Ishikawa (cell line): ENCODE measurements at regions not wholly inside any gene's neighbourhood (a gene's known extent, or its start where the extent isn't known, plus 50 kb on each side); places are given as distances from the start of the nearest gene placed in this dataset.

ENCODE experiments used
- CEBPB ChIP-seq: IDR thresholded peaks from 2 replicates; pipeline ENCODE4 v1.6.1; 2012
- CREB1 ChIP-seq: IDR thresholded peaks from 2 replicates; pipeline ENCODE4 v1.6.1; 2012; ENCODE audit warnings: low read depth
- EGR1 ChIP-seq: IDR thresholded peaks from 2 replicates; pipeline ENCODE4 v1.6.1; 2012
- EP300 ChIP-seq: IDR thresholded peaks from 2 replicates; pipeline ENCODE4 v1.6.1; 2012; ENCODE audit warnings: borderline replicate concordance
- FOXM1 ChIP-seq: IDR thresholded peaks from 2 replicates; pipeline ENCODE4 v1.6.1; 2012; ENCODE audit warnings: low read depth, borderline replicate concordance
- MAX ChIP-seq: IDR thresholded peaks from 2 replicates; pipeline ENCODE4 v1.6.1; 2012
- NFIC ChIP-seq: IDR thresholded peaks from 2 replicates; pipeline ENCODE4 v1.6.1; 2012
- RAD21 ChIP-seq: IDR thresholded peaks from 2 replicates; pipeline ENCODE4 v1.6.1; 2012; ENCODE audit warnings: low read depth
- REST ChIP-seq: IDR thresholded peaks from 2 replicates; pipeline ENCODE4 v1.6.1; 2012; ENCODE audit warnings: low read depth, mild to moderate bottlenecking
- TAF1 ChIP-seq: IDR thresholded peaks from 2 replicates; pipeline ENCODE4 v1.6.1; 2012; ENCODE audit warnings: low read depth, mild to moderate bottlenecking
- TCF12 ChIP-seq: IDR thresholded peaks from 2 replicates; pipeline ENCODE4 v1.6.1; 2012; ENCODE audit warnings: low read depth
- TEAD4 ChIP-seq: IDR thresholded peaks from 2 replicates; pipeline ENCODE4 v1.6.1; 2012
- USF1 ChIP-seq: IDR thresholded peaks from 2 replicates; pipeline ENCODE4 v1.6.1; 2012
- YY1 ChIP-seq: IDR thresholded peaks from 2 replicates; pipeline ENCODE4 v1.6.1; 2012; ENCODE audit warnings: low read depth
- ZBTB7A ChIP-seq: IDR thresholded peaks from 2 replicates; pipeline ENCODE4 v1.6.1; 2012; ENCODE audit warnings: low read depth

- TF ChIP-seq RAD21 (no peak), EP300 (no peak), NFIC (no peak), FOXM1 (no peak), CEBPB (no peak), USF1 (no peak), EGR1 (no peak), TCF12 (no peak), CREB1 (no peak), TEAD4 (no peak), TAF1 (no peak), MAX (no peak), REST (no peak), YY1 (no peak), ZBTB7A (no peak)
Measured at GRCh38 chr14:25955772-25956171, 642.1 kb downstream of the NOVA1 start.

- TF ChIP-seq CEBPB = no peak
- TF ChIP-seq TAF1 = no peak
- TF ChIP-seq FOXM1 = no peak
- no peak for TF ChIP-seq CREB1
- TF ChIP-seq USF1 = no peak
- no peak for TF ChIP-seq MAX
Measured at GRCh38 chr14:25953532-25954139, 644.2 kb downstream of the NOVA1 start.

GRCh38 chr14:25945746-25946145, 652.1 kb downstream of the NOVA1 start:
- no peak for TF ChIP-seq CREB1
- no peak for TF ChIP-seq TCF12
- TF ChIP-seq YY1 = no peak
- no peak for TF ChIP-seq CEBPB
- no peak for TF ChIP-seq TAF1
- TF ChIP-seq EP300 = no peak
- TF ChIP-seq NFIC = no peak
- no peak for TF ChIP-seq TEAD4
- TF ChIP-seq ZBTB7A = no peak
- no peak for TF ChIP-seq RAD21
- TF ChIP-seq USF1 = no peak
- TF ChIP-seq EGR1 = no peak
- no peak for TF ChIP-seq REST

- TF ChIP-seq FOXM1 (no peak), TEAD4 (no peak), CEBPB (no peak), REST (no peak), TCF12 (no peak)
Measured at GRCh38 chr14:25944020-25944419, 653.8 kb downstream of the NOVA1 start.

GRCh38 chr14:25943329-25943728, 654.5 kb downstream of the NOVA1 start:
- TF ChIP-seq TEAD4 = no peak
- TF ChIP-seq EGR1 = no peak
- TF ChIP-seq NFIC = no peak
- TF ChIP-seq ZBTB7A = no peak
- TF ChIP-seq CREB1 = no peak
- no peak for TF ChIP-seq RAD21
- TF ChIP-seq MAX = no peak
- TF ChIP-seq EP300 = no peak
- no peak for TF ChIP-seq USF1
- no peak for TF ChIP-seq CEBPB
- no peak for TF ChIP-seq FOXM1
- no peak for TF ChIP-seq TAF1
- TF ChIP-seq TCF12 = no peak
